ENCODE measurements at regions not wholly inside any gene's neighbourhood (a gene's known extent, or its start where the extent isn't known, plus 50 kb on each side); places are given as distances from the start of the nearest gene placed in this dataset.

GRCh38 chr2:235240574-235240973 is 253.3 kb upstream of the AGAP1 start:
- no peak for TF ChIP-seq CTCF (conservative IDR thresholded peaks at IDR 0.05; ENCODE audit: low read depth in 2 of 2)
- TF ChIP-seq ETS1 (IDR thresholded peaks at IDR 0.05), result no peak
- no peak for TF ChIP-seq EZH2 (IDR thresholded peaks at IDR 0.05; ENCODE audit: low read depth, unreplicated experiment)
- no peak for TF ChIP-seq REST (IDR thresholded peaks at IDR 0.05; ENCODE audit: unreplicated experiment)
- TF ChIP-seq POLR2AphosphoS5 (IDR thresholded peaks at IDR 0.05; ENCODE audit: low read depth), result no peak
- no peak for TF ChIP-seq STAT1 (IDR thresholded peaks at IDR 0.05; ENCODE audit: unreplicated experiment)
- TF ChIP-seq EZH2phosphoT487 (IDR thresholded peaks at IDR 0.05; ENCODE audit: unreplicated experiment), result no peak
- no peak for TF ChIP-seq ZNF462 (CRISPR knock-in tag; IDR thresholded peaks at IDR 0.05)
- TF ChIP-seq JUNB (IDR thresholded peaks at IDR 0.05; ENCODE audit: unreplicated experiment), result no peak
- no peak for TF ChIP-seq ZNF114 (CRISPR knock-in tag; IDR thresholded peaks at IDR 0.05)

All from GM23338 (cell line).